ENCODE measurements at regions not wholly inside any gene's neighbourhood (a gene's known extent, or its start where the extent isn't known, plus 50 kb on each side); places are given as distances from the start of the nearest gene placed in this dataset.

DNA sequence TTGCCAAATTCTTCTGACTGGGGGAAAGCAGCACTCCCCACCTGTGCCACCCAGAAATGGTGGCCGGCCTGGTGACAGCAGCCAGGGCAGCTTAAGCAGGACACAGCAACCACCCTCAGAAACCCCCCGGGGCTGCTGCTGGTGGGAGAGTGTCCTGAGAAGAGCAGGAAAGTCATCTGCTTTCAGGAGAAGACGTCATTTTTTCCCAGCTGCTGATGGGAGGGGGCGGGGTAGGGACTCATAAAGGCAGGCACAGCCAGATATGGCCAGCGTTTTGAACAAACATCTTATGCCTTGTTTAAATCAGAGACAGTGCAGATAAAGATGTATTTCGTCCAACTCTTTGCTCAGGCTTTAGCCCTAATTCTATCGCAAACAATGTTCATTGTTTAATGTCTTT lies 139.5 kb downstream of the LRRC30 start:
- H3K27ac Mint-ChIP-seq (ENCODE audit: unreplicated experiment): no peak overlapping the region
- H3K4me3 Mint-ChIP-seq (ENCODE audit: unreplicated experiment): no peak overlapping the region
- TF ChIP-seq, protein P1, sequence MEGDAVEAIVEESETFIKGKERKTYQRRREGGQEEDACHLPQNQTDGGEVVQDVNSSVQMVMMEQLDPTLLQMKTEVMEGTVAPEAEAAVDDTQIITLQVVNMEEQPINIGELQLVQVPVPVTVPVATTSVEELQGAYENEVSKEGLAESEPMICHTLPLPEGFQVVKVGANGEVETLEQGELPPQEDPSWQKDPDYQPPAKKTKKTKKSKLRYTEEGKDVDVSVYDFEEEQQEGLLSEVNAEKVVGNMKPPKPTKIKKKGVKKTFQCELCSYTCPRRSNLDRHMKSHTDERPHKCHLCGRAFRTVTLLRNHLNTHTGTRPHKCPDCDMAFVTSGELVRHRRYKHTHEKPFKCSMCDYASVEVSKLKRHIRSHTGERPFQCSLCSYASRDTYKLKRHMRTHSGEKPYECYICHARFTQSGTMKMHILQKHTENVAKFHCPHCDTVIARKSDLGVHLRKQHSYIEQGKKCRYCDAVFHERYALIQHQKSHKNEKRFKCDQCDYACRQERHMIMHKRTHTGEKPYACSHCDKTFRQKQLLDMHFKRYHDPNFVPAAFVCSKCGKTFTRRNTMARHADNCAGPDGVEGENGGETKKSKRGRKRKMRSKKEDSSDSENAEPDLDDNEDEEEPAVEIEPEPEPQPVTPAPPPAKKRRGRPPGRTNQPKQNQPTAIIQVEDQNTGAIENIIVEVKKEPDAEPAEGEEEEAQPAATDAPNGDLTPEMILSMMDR (IDR thresholded peaks at IDR 0.05; ENCODE audit: partially characterized antibody, unreplicated experiment): no peak
- DNase-seq: peak; percentile 48
- H3K36me3 Mint-ChIP-seq (ENCODE audit: unreplicated experiment): no peaks in the 10 kb centered on the region
- H3K9me3 Mint-ChIP-seq (ENCODE audit: unreplicated experiment): no peaks in the 10 kb centered on the region
- no peaks in the 10 kb centered on the region for H3K4me1 Mint-ChIP-seq (ENCODE audit: low read depth, unreplicated experiment)
- H3K27me3 Mint-ChIP-seq (ENCODE audit: unreplicated experiment): no peaks in the 10 kb centered on the region

DNA sequence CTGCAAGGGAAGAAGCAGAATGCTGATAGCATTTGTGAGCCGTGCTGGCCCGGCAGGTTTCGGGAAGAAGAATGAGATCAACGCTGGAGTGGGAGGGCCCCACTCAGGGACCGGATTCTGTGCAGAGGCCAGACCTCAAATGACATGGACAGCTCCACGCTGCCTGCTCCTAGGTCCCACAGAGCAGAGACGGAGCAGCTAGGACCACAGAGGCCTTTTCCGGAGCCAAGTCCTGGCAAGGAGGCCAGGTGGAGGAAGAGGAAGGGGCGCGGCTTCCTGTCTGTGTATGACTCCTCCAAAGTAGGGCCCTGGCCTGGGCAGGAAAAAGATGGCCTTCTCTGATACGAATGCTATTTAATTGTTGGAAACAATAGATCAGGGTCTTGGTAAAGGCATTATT lies 139.9 kb downstream of the LRRC30 start:
- DNase-seq: no peak
- no peaks in the 10 kb centered on the region for H3K9me3 Mint-ChIP-seq (ENCODE audit: unreplicated experiment)

DNA sequence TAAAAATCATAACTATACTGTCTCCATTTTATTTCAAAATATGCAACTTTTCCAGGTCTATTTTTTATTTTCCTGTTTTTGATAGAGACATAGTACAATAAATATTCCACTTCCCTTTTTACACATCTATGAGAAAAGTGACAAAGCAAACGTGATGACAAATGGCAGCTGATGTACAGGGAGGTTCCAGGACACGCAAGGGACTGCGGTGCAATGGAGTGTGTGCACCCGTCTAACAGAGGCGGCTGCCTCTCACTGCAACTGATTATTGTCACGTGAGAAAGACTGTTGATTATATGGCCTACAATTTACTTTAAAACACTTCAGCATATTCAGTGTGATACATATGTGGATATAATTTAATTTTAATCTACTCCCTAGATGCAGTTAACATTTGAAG lies 142.6 kb downstream of the LRRC30 start:
- Mint-ChIP-seq H3K4me3 (ENCODE audit: unreplicated experiment) (no peak overlapping the region), H3K27me3 (ENCODE audit: unreplicated experiment) (peaks cover 3% of the 10 kb centered on the region), H3K9me3 (ENCODE audit: unreplicated experiment) (no peaks in the 10 kb centered on the region), H3K36me3 (ENCODE audit: unreplicated experiment) (peaks cover 4% of the 10 kb centered on the region), H3K27ac (ENCODE audit: unreplicated experiment) (no peak overlapping the region), H3K4me1 (ENCODE audit: low read depth, unreplicated experiment) (no peaks in the 10 kb centered on the region)
- TF ChIP-seq, protein P1 (IDR thresholded peaks at IDR 0.05; ENCODE audit: partially characterized antibody, unreplicated experiment): no peak
- DNase-seq: no peak

More for the DNA sequence above, 139.9 kb downstream of the LRRC30 start:
- TF ChIP-seq, protein P1 (IDR thresholded peaks at IDR 0.05; ENCODE audit: partially characterized antibody, unreplicated experiment): no peak
- no peak overlapping the region for H3K4me3 Mint-ChIP-seq (ENCODE audit: unreplicated experiment)
- H3K4me1 Mint-ChIP-seq (ENCODE audit: low read depth, unreplicated experiment): no peaks in the 10 kb centered on the region
- H3K36me3 Mint-ChIP-seq (ENCODE audit: unreplicated experiment): no peaks in the 10 kb centered on the region
- no peak overlapping the region for H3K27ac Mint-ChIP-seq (ENCODE audit: unreplicated experiment)
- H3K27me3 Mint-ChIP-seq (ENCODE audit: unreplicated experiment): no peaks in the 10 kb centered on the region

DNA sequence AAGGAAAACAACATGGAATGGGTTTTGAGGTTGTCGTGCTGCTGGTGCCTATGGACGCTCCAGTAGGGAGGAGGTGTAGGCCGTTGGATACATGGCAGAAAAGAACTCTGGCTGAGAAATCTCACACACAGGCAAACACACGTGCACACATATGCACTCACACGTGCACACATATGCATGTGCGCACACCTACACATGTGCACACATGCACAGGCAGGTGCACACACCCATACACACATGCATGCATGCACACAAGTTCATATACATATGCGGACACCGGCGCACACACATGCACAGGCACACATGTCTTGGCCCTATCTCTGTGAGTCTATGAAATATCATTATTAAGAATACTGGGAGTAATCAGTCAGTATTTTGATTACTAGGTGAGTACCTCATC lies 150.4 kb downstream of the LRRC30 start:
- H3K27ac Mint-ChIP-seq (ENCODE audit: unreplicated experiment): no peak overlapping the region
- DNase-seq: no peak
- peaks cover 3% of the 10 kb centered on the region for H3K9me3 Mint-ChIP-seq (ENCODE audit: unreplicated experiment)
- H3K4me3 Mint-ChIP-seq (ENCODE audit: unreplicated experiment): no peak overlapping the region
- TF ChIP-seq, protein P1 (IDR thresholded peaks at IDR 0.05; ENCODE audit: partially characterized antibody, unreplicated experiment): no peak
- peaks cover 7% of the 10 kb centered on the region for H3K4me1 Mint-ChIP-seq (ENCODE audit: low read depth, unreplicated experiment)
- peaks cover 4% of the 10 kb centered on the region for H3K36me3 Mint-ChIP-seq (ENCODE audit: unreplicated experiment)
- H3K27me3 Mint-ChIP-seq (ENCODE audit: unreplicated experiment): peaks cover 7% of the 10 kb centered on the region

DNA sequence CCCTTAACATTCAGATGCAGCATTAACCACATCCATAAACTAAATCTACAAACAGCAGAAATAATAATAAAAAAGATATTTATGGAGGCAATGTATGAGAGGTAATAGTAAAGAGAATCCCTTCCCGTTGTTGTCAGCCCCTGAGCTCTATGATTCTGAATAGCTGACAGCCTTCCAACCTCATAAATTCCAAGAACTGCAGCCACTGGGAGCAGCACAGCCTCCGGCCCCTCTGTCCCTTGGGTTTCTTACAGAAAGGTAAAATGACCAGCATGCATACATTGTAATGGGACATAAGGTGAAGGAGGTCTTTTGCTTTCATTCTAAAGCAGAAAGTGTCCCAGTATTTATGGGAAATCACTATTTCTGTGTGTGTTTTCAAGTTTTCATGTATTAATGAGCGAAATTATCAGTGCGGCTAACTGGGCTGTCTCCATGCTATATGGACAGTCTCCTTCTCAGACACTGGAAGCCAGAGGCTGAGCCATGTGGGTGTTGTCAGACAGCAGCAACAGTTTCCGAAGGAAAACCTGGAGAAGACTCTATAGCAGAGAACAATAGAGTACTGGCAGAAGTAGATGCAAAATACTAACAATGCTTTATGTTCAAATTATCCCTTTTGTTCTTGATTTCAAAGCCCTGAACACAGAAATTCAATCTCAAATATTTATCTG lies 151.6 kb downstream of the LRRC30 start:
- no peak overlapping the region for H3K4me3 Mint-ChIP-seq (ENCODE audit: unreplicated experiment)
- H3K36me3 Mint-ChIP-seq (ENCODE audit: unreplicated experiment): no peaks in the 10 kb centered on the region
- no peak overlapping the region for H3K27ac Mint-ChIP-seq (ENCODE audit: unreplicated experiment)
- peaks cover 3% of the 10 kb centered on the region for H3K9me3 Mint-ChIP-seq (ENCODE audit: unreplicated experiment)
- H3K27me3 Mint-ChIP-seq (ENCODE audit: unreplicated experiment): peaks cover 3% of the 10 kb centered on the region
- TF ChIP-seq, protein P1 (IDR thresholded peaks at IDR 0.05; ENCODE audit: partially characterized antibody, unreplicated experiment): no peak
- DNase-seq: no peak
- peaks cover 7% of the 10 kb centered on the region for H3K4me1 Mint-ChIP-seq (ENCODE audit: low read depth, unreplicated experiment)
